Endodermal cell (in vitro differentiated cells): ENCODE measurements at regions not wholly inside any gene's neighbourhood (a gene's known extent, or its start where the extent isn't known, plus 50 kb on each side); places are given as distances from the start of the nearest gene placed in this dataset.

ENCODE experiments used
- DNase-seq: peaks from one replicate; pipeline ENCODE4 v3.0.0-alpha.2; 2017
- H3K27ac ChIP-seq: 2 replicates; pipeline ENCODE4 v1.5.1; 2013; ENCODE audit warnings: mild to moderate bottlenecking, low read depth, low read length, moderate library complexity
- H3K27me3 ChIP-seq: 2 replicates; pipeline ENCODE4 v1.6.1; 2013; ENCODE audit warnings: mild to moderate bottlenecking, low read length, moderate library complexity; ENCODE audit not compliant: insufficient read depth, control insufficient read depth, poor library complexity, severe bottlenecking
- H3K36me3 ChIP-seq: 2 replicates; pipeline ENCODE4 v1.7.0; 2013; ENCODE audit warnings: mild to moderate bottlenecking, low read length, moderate library complexity; ENCODE audit not compliant: control insufficient read depth, insufficient read depth
- H3K4me1 ChIP-seq: one replicate; pipeline ENCODE4 v1.7.0; 2013; ENCODE audit warnings: low read length; ENCODE audit not compliant: control insufficient read depth, insufficient read depth
- H3K4me3 ChIP-seq: 2 replicates; pipeline ENCODE4 v1.5.1; 2013; ENCODE audit warnings: mild to moderate bottlenecking, low read length, moderate library complexity
- H3K9ac ChIP-seq: 2 replicates; pipeline ENCODE4 v1.6.1; 2013; ENCODE audit warnings: mild to moderate bottlenecking, low read length, moderate library complexity; ENCODE audit not compliant: poor library complexity, severe bottlenecking; ENCODE audit errors: extremely low read depth
- H3K9me3 ChIP-seq: 2 replicates; pipeline ENCODE4 v1.6.1; 2013; ENCODE audit warnings: mild to moderate bottlenecking, low read length, moderate library complexity; ENCODE audit not compliant: control insufficient read depth
- H3K27ac Mint-ChIP-seq: 2 replicates; pipeline ENCODE4 v1.8.0; 2020; ENCODE audit warnings: mixed read lengths
- H3K27me3 Mint-ChIP-seq: 2 replicates; pipeline ENCODE4 v1.8.0; 2021; ENCODE audit warnings: mild to moderate bottlenecking, mixed read lengths; ENCODE audit not compliant: insufficient read depth
- H3K36me3 Mint-ChIP-seq: 2 replicates; pipeline ENCODE4 v1.8.0; 2020; ENCODE audit warnings: low read depth, mixed read lengths
- H3K4me1 Mint-ChIP-seq: 2 replicates; pipeline ENCODE4 v1.8.0; 2020; ENCODE audit warnings: mixed read lengths
- H3K4me3 Mint-ChIP-seq: 2 replicates; pipeline ENCODE4 v1.8.0; 2020; ENCODE audit warnings: mild to moderate bottlenecking, moderate library complexity, mixed read lengths
- H3K9me3 Mint-ChIP-seq: 2 replicates; pipeline ENCODE4 v1.8.0; 2020; ENCODE audit warnings: mild to moderate bottlenecking, mixed read lengths
- WGBS, 2 experiments: methylation state at CpG; one replicate each; pipeline versions ENCODE4 v1.1.5 to v1.1.7; 2013; ENCODE audit warnings: missing lambda C conversion rate in 2 of 2, mixed read lengths in 1 of 2; ENCODE audit not compliant: insufficient coverage in 1 of 2, insufficient read length in 1 of 2; 5-methylcytosine and 5-hydroxymethylcytosine counted together
- TF ChIP-seq, protein P1 (sequence below): fragments of 200-600 bp; sonication (generic); conservative IDR thresholded peaks from 2 replicates; pipeline ENCODE4 v1.5.0; 2021; ENCODE audit warnings: antibody characterized with exemption, mild to moderate bottlenecking

DNA sequence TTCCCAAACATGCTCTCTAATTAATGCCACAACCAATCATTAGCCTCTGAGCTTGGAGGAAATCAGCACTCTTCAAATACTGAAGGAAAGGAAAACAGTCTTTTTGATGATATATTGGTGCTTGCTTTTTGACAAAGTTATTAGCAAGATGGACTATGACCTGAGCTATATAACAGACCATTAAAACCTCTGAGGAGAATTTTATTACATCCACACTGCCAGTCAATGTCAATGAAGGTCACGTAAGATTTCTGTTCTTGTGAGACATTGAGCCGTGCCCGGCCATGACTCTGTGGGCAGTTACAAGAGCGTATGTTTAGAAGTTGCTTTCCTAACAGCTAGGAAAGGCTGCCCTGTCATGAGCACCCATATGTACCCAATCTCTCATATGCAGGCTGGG, 659.0 kb downstream of the UTRN start:
- no peaks in the 10 kb centered on the region for H3K36me3 ChIP-seq
- Mint-ChIP-seq H3K4me1 (peaks cover 40% of the 10 kb centered on the region), H3K27ac (no peak overlapping the region), H3K9me3 (no peaks in the 10 kb centered on the region), H3K4me3 (no peak overlapping the region), H3K36me3 (no peaks in the 10 kb centered on the region), H3K27me3 (peaks cover 23% of the 10 kb centered on the region)
- H3K4me3 ChIP-seq = no peak overlapping the region
- no peaks in the 10 kb centered on the region for H3K9me3 ChIP-seq
- no peak overlapping the region for H3K27ac ChIP-seq
- H3K9ac ChIP-seq = no peak overlapping the region
- WGBS, 2 experiments = 96 to 100% methylated on average over 4 of the region's 4 CpGs
- peaks cover 22% of the 10 kb centered on the region for H3K4me1 ChIP-seq
- H3K27me3 ChIP-seq = peaks cover 29% of the 10 kb centered on the region
- no peak for DNase-seq
- TF ChIP-seq, protein P1, sequence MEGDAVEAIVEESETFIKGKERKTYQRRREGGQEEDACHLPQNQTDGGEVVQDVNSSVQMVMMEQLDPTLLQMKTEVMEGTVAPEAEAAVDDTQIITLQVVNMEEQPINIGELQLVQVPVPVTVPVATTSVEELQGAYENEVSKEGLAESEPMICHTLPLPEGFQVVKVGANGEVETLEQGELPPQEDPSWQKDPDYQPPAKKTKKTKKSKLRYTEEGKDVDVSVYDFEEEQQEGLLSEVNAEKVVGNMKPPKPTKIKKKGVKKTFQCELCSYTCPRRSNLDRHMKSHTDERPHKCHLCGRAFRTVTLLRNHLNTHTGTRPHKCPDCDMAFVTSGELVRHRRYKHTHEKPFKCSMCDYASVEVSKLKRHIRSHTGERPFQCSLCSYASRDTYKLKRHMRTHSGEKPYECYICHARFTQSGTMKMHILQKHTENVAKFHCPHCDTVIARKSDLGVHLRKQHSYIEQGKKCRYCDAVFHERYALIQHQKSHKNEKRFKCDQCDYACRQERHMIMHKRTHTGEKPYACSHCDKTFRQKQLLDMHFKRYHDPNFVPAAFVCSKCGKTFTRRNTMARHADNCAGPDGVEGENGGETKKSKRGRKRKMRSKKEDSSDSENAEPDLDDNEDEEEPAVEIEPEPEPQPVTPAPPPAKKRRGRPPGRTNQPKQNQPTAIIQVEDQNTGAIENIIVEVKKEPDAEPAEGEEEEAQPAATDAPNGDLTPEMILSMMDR = no peak

DNA sequence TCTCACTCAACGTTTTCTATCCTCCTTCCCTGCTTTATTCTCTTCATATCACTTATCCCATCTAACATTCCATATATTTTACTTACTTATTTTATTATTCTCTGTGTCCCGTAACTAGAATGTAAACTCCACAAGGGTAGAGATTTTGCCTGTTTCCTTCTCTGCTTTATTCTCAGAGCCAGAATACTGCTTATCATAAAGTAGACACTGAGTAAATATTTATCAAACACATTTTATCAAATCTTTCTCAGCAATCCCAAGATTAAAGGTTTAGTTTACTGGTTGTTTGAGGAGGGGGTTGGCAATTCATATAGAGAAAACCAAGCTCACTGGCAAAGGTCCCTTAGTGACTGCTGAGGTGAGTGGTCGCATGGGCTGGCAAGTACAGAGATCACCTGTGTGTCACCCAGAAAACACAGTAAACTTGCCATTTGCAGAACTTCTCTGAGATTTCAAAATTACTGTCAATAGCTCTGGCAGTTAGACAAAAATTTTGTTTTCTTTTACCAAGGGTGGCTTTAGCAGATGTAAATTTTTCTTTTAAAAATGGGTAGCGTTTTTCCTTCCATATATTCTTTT, 662.4 kb downstream of the UTRN start:
- Mint-ChIP-seq H3K27me3 (peaks cover 26% of the 10 kb centered on the region), H3K9me3 (peaks cover 5% of the 10 kb centered on the region), H3K27ac (no peak overlapping the region), H3K4me3 (no peak overlapping the region), H3K36me3 (peaks cover 2% of the 10 kb centered on the region), H3K4me1 (peaks cover 38% of the 10 kb centered on the region)
- Histone ChIP-seq H3K4me3 (no peak overlapping the region), H3K4me1 (peaks cover 16% of the 10 kb centered on the region), H3K27ac (no peak overlapping the region), H3K27me3 (peaks cover 34% of the 10 kb centered on the region), H3K9ac (no peak overlapping the region), H3K9me3 (peaks cover 5% of the 10 kb centered on the region), H3K36me3 (no peaks in the 10 kb centered on the region)
- no peak for DNase-seq
- TF ChIP-seq, protein P1 = no peak
- WGBS, 2 experiments = 91 to 93% methylated on average over 3 to 4 of the region's 4 CpGs

DNA sequence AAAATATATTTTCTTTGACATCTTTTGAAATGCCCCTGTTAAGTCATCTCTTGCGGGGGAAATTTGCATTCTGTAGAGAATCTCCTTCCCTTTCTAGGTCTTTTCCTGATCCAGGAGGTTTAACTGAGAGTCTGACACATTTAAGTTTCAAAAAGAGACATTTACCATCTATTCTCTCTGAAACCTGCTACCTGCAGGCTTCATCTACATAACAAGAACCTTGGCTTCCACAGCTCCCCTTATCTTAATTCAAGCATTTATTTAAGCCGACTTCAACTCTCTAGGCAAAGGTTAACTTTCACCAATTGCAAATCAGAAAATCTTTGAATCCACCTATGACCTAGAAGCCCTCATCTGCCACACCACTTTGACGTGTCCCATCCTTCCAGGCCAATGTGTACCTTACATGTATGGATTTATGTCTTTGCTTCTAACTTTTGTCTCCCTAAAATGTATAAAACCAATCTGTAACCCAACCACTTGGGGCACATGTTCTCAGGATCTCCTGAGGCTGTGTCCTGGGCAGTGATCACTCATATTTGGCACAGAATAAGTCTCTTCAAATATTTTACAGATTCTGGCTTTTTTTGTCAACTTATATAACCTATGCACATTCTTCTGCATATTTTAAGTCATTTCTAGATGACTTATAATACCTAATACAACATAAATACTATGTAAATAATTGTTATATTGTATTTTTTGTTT, 666.7 kb downstream of the UTRN start:
- H3K4me3 ChIP-seq = no peak overlapping the region
- Mint-ChIP-seq H3K4me1 (peaks cover 57% of the 10 kb centered on the region), H3K27ac (no peak overlapping the region), H3K27me3 (peaks cover 3% of the 10 kb centered on the region), H3K4me3 (no peak overlapping the region), H3K9me3 (peaks cover 5% of the 10 kb centered on the region), H3K36me3 (peaks cover 2% of the 10 kb centered on the region)
- peak; percentile 56 for DNase-seq
- H3K27me3 ChIP-seq = peaks cover 5% of the 10 kb centered on the region
- TF ChIP-seq, protein P1 = peak; percentile 44
- peaks cover 5% of the 10 kb centered on the region for H3K9me3 ChIP-seq
- 21 to 39% methylated on average over 2 to 3 of the region's 3 CpGs for WGBS, 2 experiments
- no peaks in the 10 kb centered on the region for H3K36me3 ChIP-seq
- H3K27ac ChIP-seq = no peak overlapping the region
- peaks cover 16% of the 10 kb centered on the region for H3K4me1 ChIP-seq
- no peak overlapping the region for H3K9ac ChIP-seq
